ENCODE measurements at regions not wholly inside any gene's neighbourhood (a gene's known extent, or its start where the extent isn't known, plus 50 kb on each side); places are given as distances from the start of the nearest gene placed in this dataset.

DNA sequence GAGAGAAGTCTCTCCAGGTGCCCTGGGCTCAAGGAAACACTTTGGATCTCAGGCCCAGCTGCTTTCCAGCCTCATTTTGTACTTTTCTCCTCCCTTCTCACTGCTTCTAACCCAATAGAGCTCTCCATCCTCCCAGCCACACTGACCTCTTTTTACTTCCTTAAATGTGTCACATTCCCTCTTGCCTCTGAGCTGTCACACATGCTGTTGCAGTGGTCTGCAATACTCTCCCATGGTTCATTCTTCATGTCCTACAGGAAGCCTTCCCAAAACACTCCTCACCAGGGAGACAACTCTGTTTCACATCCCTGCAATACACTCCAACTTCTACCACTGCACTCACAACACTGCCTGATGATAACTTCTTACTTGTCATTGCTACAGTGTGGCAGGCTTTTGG is 242.1 kb upstream of the DYNLRB2 start:
- DNase-seq: no peak

DNA sequence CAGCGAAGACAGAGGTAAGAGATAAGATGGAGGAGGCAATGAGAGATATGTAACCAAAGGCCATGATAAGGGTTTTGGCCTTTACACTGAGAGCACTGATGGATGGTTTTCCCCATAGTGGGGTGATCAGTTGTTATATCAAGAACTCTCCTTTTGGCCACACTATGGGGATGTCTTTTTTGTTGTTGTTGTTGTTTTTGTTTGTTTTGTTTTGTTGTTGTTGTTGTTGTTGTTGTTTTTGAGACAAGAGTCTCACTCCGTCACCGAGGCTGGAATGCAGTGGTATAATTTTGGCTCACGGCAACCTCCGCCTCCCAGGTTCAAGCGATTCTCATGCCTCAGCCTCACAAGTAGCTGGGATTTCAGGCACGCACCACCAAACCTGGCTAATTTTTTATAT is 244.8 kb upstream of the DYNLRB2 start:
- no peak for DNase-seq

DNA sequence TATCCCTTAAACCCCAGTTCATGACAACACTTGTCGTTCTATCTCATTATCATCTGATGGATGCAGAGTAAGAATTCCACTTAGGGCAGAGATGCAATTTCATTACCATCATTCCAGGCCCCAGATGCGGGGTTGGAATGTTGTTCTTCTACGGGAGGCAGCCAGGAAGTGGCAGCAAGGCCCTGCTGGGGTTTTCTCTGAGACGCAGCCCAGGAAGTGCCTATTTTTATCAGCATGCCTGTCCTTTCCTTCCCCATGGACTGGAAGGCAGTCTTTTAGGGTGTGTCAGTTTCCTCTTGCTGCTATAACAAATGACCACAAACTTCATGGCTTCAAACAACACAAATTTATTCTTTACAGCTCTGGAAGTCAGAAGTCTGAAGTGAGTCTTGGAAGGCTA is 246.6 kb upstream of the DYNLRB2 start:
- no peak for DNase-seq

DNA sequence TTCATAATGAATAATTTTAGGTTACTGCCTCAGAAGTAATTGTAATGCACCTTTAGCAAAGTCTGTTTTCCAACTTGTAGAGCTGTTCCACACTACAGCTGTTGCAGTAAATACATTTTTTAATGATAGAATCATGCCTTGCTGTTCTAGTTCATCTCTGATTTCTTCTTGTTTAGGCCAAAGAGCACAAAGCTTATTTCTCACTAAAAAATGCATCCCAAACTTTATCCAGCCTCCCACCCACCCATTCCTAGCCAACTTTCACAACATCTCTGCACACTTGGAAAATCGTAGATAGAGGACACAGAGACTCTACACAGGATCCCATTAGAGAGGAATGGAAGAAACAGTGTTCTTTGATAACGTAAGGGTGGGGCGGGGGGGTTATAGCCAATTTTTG is 252.2 kb upstream of the DYNLRB2 start:
- no peak for DNase-seq

DNA sequence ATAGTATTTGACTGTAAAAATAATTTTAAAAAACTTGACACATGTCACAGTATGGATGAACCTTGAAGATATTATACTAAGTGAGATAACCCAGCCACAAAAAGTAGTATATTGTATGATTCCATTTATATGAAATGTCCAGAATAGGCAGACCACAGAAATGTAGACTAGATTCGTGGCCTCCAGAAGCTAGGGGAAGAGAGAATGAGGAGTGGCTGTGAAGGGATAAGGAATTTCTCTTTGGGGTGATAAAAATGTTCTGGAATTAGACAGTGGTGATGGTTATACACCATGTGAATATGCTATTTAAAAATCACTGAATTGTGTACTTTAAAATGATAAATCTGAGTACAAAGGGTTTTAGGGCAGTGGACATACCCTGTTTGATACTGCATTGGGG is 253.1 kb upstream of the DYNLRB2 start:
- DNase-seq: no peak

DNA sequence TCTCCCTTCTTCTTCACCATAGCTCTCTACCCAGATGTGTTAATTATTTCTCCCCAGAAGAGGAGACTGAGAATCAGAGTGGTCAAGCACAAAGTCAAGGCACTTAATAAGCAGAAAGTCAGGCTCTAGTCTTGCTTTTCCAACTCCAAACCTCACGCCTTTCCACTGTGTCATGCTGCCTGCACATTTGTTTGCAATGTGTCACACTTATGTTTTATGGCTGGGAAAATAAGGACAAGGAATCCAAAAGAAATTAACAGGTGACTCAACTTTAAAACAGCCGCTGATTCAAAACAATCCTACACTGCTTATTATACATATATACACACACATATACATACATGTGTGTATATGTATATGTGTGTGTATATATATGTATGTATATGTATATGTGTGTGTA is 255.7 kb upstream of the DYNLRB2 start:
- no peak for DNase-seq

DNA sequence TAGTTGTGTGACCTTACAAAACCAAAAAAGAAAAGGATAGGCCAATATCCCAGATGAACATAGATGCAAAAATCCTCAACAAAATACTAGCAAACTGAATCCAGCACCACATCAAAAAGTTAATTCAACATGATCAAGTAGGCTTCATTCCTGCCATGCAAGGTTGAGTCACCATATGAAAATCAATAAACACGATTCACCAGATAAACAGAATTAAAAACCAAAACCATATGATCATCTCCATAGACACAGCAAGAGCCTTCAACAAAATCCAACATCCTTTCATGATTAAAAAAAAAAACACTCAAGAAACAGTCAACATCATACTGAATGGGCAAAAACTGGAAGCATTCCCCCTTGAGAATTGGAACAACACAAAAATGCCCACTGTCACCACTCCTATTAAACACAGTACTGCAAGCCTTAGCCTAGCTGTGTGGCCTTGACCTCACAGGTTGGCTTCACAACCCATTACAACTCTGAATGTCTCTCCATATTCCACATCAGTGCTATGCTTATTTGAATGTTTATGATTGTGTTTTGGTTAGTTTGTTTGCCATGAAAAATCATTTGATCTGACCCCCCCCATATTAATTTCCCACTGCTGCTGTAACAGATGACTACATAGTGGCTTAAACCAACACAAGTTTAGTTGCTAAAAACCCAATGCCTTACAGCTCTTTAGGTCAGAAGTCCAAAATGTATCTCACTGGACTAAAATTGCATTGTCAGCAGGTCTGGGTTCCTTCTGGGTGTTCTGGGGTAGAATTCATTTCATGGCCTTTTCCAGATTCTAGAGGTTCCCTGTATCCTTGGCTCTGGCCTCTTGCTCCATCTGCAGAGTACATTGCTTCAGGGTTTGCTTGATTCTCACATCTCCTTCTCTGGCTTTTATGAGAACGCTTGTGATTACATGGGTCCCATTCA is 257.1 kb upstream of the DYNLRB2 start:
- DNase-seq: no peak

DNA sequence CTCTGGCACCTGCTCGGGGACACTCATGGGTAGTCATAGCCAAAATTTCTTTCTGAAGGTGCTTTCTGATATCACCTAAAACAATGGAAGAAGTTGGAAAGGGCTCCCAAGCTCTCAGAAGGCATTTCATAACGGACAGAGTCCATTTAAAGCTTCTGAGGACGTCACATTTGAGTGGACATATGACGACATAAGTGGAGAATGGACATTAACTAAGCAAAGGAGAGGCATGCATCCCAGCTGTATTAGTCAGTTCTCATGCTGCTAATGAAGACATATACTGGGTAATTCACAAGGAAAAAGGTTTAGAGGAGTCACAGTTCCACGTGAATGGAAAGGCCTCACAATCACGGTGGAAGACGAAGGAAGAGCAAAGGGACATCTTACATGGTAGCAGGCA is 260.2 kb upstream of the DYNLRB2 start:
- DNase-seq: no peak

DNA sequence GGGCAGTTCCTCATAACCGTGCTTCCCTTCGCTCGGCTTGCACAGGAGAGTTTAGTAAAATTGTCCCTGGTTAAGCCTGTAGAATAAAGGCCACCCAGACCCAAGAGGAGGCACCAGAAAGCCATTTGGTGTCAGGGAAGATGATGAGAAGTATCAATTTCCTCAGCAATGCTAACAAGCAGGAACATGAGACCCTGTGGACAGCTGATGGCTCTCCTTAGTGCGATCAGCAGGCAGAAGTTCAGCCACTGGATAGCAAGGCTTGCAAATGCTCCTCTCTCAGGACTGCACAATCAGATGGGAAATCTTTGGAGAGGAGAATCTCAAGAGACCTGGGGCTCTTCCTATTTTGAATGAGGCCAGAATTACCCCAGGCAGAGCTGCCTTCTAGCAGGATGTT is 261.1 kb upstream of the DYNLRB2 start:
- no peak for DNase-seq

DNA sequence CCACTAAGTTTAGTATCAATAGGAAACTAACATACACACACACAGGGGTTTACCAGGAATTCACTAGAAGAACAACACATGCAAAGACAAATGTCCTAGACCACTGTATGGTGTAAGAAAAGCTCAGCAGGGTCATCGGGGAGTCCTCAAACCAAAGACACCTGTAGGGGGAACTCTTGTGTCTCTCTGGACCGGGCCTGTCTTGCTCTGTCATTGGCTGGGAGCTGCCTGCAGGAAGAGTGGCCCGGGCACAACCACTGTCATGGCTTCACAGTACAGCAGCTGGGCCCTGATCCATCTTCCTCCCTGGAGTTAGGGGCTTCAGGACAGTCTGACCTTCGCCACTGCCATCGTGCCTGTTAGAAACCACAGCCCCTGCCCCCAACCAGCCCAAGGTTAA is 263.6 kb upstream of the DYNLRB2 start:
- no peak for DNase-seq

DNA sequence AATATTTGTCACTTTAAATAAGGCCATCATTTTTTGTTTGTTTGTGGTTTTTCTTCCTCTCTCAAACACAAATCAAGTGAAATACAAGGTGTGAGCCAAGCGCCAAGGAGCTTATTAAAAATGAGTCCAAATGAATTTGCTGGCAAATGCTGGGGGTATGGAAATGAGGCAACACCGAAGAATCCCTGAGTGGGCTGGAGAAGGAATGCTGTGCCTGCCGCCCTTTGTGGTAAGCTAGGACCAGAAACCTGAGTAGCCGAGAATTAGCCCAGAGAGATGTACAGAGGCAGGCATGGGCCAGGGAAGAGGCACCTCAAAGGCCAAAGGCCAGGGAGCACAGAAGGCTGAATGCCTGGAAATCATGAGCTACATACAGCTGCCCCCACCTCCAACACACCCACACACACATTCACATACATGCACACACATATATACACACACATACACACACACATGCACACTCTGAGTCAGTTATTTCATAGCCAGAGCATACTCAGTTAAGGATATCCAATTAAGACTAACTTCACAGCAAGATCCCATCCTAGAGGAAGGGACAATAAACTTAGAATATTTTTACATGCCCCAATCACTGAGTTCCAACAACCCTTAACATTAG is 266.1 kb upstream of the DYNLRB2 start:
- DNase-seq: no peak

DNA sequence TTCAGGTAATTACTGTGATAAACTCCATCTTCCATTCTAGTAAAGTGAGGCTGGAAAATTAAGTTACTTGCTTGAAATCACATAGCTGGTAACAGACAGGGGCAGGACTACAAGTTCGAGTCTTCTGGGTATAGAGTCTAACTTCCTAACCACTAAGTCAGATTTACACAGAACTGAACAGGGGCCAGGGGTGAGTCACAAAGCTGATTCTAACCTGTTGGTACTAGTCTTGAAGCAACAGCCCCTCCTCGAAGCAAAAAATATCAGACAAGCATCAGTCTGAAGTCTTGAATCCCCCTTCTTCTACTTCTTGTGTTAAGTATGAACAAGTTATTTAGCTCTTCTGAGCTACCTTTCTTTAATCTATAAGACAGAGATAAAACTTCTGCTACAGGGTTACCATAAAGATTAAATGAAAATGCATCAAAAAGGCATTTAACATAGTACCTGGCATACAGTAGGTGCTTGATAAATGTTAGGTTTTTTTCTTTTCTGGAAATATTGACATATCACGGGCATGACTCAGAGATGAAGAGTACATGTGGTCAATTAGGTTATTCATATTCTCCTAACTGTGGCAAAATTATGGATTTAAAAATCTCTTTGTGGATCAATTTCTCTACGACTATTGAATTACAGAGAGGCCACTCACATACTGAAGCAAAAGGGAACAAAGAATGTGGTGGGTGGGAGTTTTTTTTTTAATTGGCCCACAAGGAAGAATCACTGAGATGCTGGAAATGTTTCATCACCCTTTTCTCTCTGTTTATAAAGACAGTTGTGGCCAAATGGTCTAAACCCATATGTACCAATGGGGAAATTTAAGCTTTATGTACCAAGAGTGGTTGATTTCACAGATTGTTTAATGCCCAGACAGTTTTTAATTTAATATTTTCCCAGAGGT is 266.9 kb upstream of the DYNLRB2 start:
- DNase-seq: no peak

DNA sequence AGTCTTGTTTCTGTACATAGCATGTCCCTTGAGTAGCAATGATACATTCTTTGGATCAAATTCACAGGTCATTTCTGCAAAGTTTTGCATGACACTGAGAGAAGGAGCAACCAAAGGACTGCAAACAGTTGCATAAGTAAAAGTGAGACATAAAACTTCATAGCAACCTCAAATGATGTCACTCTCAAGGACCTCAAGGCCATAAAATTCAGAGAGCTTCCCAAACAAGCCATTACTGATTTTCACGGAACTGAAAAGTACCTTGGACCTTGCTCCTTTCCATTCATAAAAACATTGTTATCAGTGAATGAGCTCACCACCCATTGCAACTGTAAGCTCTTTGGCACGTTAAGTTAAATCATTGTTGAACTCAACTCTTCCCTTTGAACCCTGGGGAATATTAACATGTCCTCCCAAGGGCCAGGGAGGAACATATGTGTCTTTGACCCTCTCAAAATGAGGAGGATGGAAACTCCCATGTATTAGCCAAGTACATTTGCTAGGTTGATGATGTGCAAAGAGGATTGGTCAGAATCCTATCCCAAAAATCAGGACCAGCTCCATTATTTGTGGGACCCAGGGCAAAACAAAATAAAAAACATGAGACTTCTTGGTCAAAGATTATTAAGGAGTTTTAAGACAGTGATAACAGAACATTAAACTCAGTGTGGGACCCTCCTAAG is 275.0 kb upstream of the DYNLRB2 start:
- DNase-seq: no peak

DNA sequence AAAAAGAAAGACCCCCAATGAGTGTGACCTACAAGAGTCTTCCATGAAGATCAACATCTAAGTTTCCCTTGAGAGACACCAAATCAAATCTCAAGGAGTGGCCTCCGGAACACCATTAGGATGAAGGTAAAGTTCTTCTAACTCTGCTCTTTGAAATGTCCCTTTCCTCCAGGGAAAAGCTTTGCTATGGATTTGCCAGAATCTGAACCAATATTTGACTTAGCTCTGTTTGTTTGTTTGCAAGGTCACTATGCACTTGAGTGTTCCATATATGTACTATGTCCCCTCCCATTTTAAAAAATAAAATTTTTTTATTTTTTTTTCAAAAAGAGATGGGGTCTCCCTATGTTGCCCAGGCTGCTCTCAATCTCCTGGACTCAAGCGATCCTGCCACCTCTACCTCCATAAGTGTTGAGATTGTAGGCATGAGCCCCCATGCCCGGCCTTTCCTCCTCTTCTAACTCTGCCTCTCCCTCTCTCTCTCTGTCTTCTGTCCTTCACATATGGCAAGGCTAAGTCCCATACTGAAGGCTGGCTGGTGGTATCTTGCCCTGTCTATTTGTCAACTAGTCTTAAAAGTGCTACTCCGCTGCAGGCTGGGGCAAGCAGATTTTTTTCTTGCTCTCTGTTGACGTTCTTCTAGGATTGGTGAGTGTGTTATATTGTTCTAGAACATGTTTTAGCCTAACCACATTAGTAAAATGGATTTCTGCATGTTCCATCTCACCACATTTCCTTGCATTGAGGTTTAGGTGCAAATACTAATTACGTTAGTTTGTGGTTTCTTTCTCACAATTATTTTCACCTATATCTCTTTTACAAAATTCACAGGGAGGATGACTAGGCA is 276.7 kb upstream of the DYNLRB2 start:
- DNase-seq: no peak

DNA sequence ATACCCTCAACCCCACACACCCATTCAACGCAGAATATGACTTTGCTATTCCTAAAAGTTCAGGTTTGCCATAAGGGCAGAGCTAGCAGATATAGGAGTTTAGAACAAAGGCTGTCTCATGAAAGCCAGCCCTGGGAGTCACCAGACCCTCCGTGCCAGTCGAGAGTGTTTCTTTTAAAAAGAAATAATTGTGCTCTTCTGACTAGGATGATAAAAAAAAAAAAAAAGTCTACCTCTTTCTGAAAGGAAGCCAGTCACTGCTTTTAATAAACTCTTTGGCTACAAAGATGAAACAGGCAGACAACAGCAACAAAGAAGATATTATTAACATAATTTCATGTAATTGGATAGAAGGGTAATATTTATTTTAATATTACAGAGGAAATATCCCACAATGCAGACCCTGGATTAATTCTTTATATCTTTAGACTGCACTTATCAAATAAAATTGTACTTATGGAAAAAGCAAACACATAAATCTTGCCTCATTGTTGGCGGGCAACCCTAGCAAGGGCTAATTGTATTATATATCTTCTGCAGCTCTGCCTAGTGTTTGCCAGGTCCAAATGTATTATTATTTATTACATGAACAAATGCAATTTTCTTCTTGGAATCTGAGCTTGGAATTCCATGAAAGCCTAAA is 277.5 kb upstream of the DYNLRB2 start:
- DNase-seq: no peak

DNA sequence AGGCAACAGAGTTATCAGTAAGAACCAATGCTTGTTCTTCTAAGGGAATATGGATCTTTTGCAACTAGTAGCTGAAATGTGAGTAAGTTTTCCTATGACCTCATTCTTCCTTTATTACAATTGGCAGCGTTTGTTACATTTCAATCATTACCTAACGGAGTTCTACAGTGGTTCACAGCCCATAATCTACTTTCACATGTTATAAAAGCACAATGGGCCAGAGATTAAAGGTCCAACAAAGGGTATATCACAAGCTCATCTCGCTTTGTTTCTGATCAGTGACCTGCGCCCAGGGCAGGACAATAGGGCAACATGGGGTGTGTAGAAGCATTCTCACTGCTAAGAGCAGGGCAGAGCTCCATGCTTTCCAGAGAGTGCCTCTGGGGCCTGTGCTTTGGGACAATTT is 279.9 kb upstream of the DYNLRB2 start:
- no peak for DNase-seq

DNA sequence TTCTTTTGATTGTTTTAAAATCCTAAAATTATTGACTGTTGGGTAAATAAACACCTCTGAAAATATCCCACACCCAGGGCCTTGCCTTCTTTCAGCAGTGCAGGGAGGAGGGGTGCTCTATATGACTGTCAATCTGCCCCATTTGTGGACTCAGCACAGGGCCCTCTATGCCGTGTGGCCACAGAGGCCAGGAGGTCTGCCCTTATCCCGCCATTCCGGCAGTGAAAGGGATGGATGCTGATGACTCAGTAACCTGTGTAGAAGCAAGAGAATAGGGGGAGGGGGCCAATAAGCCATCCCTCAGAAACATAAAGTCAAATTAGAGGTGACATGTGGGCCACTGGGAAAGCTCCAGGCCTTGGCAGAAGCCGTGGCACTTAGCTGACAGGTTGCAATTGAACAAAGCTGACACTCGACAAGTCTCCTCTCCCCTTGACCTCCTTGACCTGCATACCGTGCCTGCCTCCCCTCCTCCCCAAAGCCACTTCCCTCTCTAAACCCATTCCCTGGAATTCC is 281.4 kb upstream of the DYNLRB2 start:
- DNase-seq: no peak

DNA sequence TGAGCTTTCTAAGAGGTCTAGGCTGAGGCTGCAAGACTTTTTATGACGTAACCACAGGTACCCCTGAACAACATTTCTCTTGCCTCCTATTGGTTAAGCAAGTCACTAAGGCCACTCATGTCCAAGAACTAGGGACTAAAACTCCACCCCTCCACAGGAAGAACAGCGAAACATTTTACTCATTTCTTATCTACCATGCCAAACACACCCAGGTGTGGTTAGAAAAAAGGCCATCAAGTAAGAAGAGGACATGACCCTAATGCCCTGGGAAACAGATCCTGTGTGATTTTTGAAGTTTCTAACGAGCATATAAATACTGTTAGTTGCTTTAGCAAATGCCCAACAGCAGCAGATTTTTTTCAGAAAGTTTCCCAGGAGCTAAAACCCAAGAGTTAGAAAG is 282.4 kb upstream of the DYNLRB2 start:
- no peak for DNase-seq

DNA sequence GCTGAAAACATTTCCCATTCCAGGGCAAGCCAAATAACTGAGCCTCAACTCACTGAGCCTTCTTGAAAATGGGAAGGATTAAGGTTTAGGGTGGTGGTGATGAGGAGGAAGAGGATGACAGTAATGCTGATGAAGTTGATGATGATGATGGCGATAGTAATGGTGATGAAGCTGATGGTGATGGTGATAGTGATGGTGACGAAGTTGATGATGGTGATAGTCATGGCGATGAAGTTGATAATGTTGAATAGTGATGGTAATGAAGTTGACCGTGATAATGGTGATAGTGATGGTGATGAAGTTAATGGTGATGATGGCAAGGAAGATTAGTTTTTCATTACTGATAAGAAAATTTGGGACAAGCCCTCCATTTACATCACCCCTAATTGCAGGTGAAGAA is 285.8 kb upstream of the DYNLRB2 start:
- no peak for DNase-seq

DNA sequence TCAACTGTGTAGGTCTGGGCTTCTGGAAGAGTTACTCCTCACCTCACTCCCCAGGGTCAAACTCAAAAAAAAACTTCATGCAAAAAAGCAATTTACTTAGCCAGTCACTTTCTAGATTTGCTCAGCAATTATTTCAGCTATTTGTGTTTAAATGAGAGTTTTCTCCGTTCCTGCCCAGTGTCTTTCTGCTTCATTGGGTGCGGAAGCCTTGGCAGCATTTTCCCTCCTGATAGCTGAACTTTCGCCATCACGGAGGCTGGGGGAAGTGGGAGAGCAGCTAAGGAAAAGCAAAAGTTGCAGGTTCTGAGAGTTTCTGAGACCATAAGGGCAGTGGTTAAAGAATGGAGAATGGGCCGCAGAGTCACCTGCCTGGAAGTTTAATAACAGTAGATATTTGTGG is 287.1 kb upstream of the DYNLRB2 start:
- DNase-seq: no peak

DNA sequence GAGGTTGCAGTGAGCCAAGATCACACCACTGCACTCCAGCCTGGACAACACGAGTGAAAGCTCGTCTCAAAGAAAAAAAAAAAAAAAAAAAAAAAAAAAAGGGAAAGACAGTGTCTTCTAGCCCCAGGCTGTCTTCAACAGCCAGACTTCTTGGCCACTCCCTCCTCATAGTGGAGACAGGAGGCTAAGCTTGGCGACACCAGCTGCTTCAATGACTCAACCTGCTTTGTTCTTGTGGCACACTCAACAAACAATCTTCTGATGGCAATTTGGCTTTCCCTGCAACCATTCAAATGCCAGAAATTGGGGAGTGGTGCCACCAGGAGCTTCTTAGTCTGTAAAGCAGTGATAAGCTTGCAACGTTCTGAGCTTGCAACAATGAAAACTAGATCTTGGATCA is 290.4 kb upstream of the DYNLRB2 start:
- no peak for DNase-seq

All from CD4-positive, alpha-beta T cell treated with Interleukin-15 for 1 hour (primary cell).